K562 (cell line): ENCODE measurements at regions not wholly inside any gene's neighbourhood (a gene's known extent, or its start where the extent isn't known, plus 50 kb on each side); places are given as distances from the start of the nearest gene placed in this dataset.

Source experiments
- NCOA1 ChIP-seq: fragments of 450-650 bp; IDR thresholded peaks from 2 replicates; pipeline ENCODE4 v1.6.1; 2016; ENCODE audit warnings: low read depth
- REST ChIP-seq, 2 experiments: fragments of 450-650 bp; formaldehyde crosslinking in 1 of 2; IDR thresholded peaks; 2 replicates each; pipeline versions ENCODE4 v1.4.0 to v1.6.1; 2014 to 2020; ENCODE audit warnings: mild to moderate bottlenecking in 2 of 2, borderline replicate concordance in 1 of 2, low read depth in 1 of 2
- ZNF212 ChIP-seq: fragments of 450-650 bp; formaldehyde crosslinking; IDR thresholded peaks from 2 replicates; pipeline ENCODE4 v1.4.0; 2020; ENCODE audit warnings: mild to moderate bottlenecking
- ZNF644 ChIP-seq: fragments of 200-800 bp; sonication (Bioruptor generic); IDR thresholded peaks from 2 replicates; pipeline ENCODE4 v1.6.1; 2016; ENCODE audit warnings: low read depth, missing genetic modification characterization, missing compliant biosample characterization

GRCh38 chr19:28297586-28298157, 915.3 kb downstream of the UQCRFS1 start (continued):
- no peak for TF ChIP-seq REST (IDR thresholded peaks at IDR 0.05; ENCODE audit: borderline replicate concordance)
- TF ChIP-seq REST (CRISPR knock-in tag; IDR thresholded peaks at IDR 0.05; ENCODE audit: low read depth), result no peak
- TF ChIP-seq ZNF212, result no peak
- no peak for TF ChIP-seq ZNF644 (tag)
- no peak for TF ChIP-seq NCOA1
